Heart left ventricle (tissue), 13 donors: ENCODE measurements at regions not wholly inside any gene's neighbourhood (a gene's known extent, or its start where the extent isn't known, plus 50 kb on each side); places are given as distances from the start of the nearest gene placed in this dataset.

ENCODE experiments used
- CTCF ChIP-seq, 12 donors: fragments of 200-600 bp; sonication (generic) in 4 of 12; IDR thresholded peaks; one replicate each; pipeline versions ENCODE4 v1.5.0 to v1.8.0; 2018 to 2022; ENCODE audit warnings: antibody characterized with exemption in 12 of 12, mild to moderate bottlenecking in 5 of 12
- POLR2A ChIP-seq, 2 donors: fragments of 450-650 bp; IDR thresholded peaks; one replicate each; pipeline ENCODE4 v1.6.1; 2017; ENCODE audit warnings: antibody characterized with exemption in 2 of 2, mild to moderate bottlenecking in 2 of 2, moderate library complexity in 2 of 2
- donor health status: ischemic (EF 13 %, LVEDD 7.1; RV severe dilation, severe dysfunction).
- donor health status: DM: no; HTN: yes; CAD: no.
- donor health status: DM: no; HTN: no; CAD: no.
- donor health status: ischemic (EF 25% LVEDD 6.9; RV normal size, moderate dysfunction).
- donor health status: ischemic (EF 25% LVEDD 5.7; RV mildly dilated, moderate dysfunction).
- donor health status: ischemic (EF 35%, LVEDD 5.7; RV mildly dilated, moderate dysfunction).
- donor health status: nonischemic (EF 11% LVEDD 7.7; RV severe dilation, severe dysfunction).
- donor health status: DM: yes; HTN: yes; CAD: no.
- donor health status: PGD.
- donor health status: ischemic (EF 29% LVEDD 5.4; RV normal size, mild dysfunction).
- donor health status: nonischemic (EF 23%, LVEDD 6.1; RV moderate dilation, normal function).

- TF ChIP-seq CTCF (IDR thresholded peaks at IDR 0.05) = no peak
- TF ChIP-seq POLR2A (IDR thresholded peaks at IDR 0.05) = no peak
Measured at GRCh38 chr2:65579506-65580235, 147.3 kb upstream of the SPRED2 start.
